HS-5 (cell line): ENCODE measurements at regions not wholly inside any gene's neighbourhood (a gene's known extent, or its start where the extent isn't known, plus 50 kb on each side); places are given as distances from the start of the nearest gene placed in this dataset.

Experiments used
- DNase-seq: peaks from one replicate; pipeline ENCODE4 v3.0.0-alpha.2; 2012; ENCODE audit warnings: low read depth

- DNase-seq, result no peak
Observed at GRCh38 chr3:31142543-31142942, 248.1 kb upstream of the GADL1 start.

- no peak for DNase-seq
Observed at GRCh38 chr3:31145062-31145461, 250.6 kb upstream of the GADL1 start.

- DNase-seq, result no peak
Observed at GRCh38 chr3:31147550-31147949, 253.1 kb upstream of the GADL1 start.

GRCh38 chr3:31157047-31157694, 262.7 kb upstream of the GADL1 start:
- no peak for DNase-seq

GRCh38 chr3:31157893-31158620, 263.6 kb upstream of the GADL1 start:
- no peak for DNase-seq

GRCh38 chr3:31159331-31160039, 265.0 kb upstream of the GADL1 start:
- no peak for DNase-seq

GRCh38 chr3:31161889-31162288, 267.4 kb upstream of the GADL1 start:
- no peak for DNase-seq

- DNase-seq, result no peak
Observed at GRCh38 chr3:31164381-31164780, 269.9 kb upstream of the GADL1 start.

- DNase-seq, result no peak
Observed at GRCh38 chr3:31165399-31165860, 271.0 kb upstream of the GADL1 start.

GRCh38 chr3:31166249-31166885, 271.9 kb upstream of the GADL1 start:
- peak; percentile 49 for DNase-seq

- no peak for DNase-seq
Observed at GRCh38 chr3:31167666-31168065, 273.2 kb upstream of the GADL1 start.

- peak; percentile 32 for DNase-seq
Observed at GRCh38 chr3:31170932-31171670, 276.6 kb upstream of the GADL1 start.

- DNase-seq, result no peak
Observed at GRCh38 chr3:31172336-31172735, 277.9 kb upstream of the GADL1 start.

- DNase-seq, result no peak
Observed at GRCh38 chr3:31173118-31173718, 278.8 kb upstream of the GADL1 start.

- DNase-seq, result no peak
Observed at GRCh38 chr3:31174079-31174478, 279.6 kb upstream of the GADL1 start.

- no peak for DNase-seq
Observed at GRCh38 chr3:31176045-31176444, 281.6 kb upstream of the GADL1 start.

GRCh38 chr3:31178467-31178866, 284.0 kb upstream of the GADL1 start:
- DNase-seq, result no peak

GRCh38 chr3:31179768-31180167, 285.3 kb upstream of the GADL1 start:
- DNase-seq, result no peak

GRCh38 chr3:31180274-31180673, 285.8 kb upstream of the GADL1 start:
- DNase-seq, result no peak

GRCh38 chr3:31181661-31182060, 287.2 kb upstream of the GADL1 start:
- no peak for DNase-seq

- DNase-seq, result no peak
Observed at GRCh38 chr3:31182661-31183060, 288.2 kb upstream of the GADL1 start.
